CD14-positive monocyte (primary cell): ENCODE measurements at regions not wholly inside any gene's neighbourhood (a gene's known extent, or its start where the extent isn't known, plus 50 kb on each side); places are given as distances from the start of the nearest gene placed in this dataset.

Source experiments
- DNase-seq, 3 donors: peaks; one replicate each; pipeline ENCODE4 v3.0.0-alpha.2; 2011 to 2022
- H2AFZ ChIP-seq: 2 replicates; pipeline ENCODE4 v1.6.0; 2012; ENCODE audit warnings: mild to moderate bottlenecking, low read depth, low read length, inconsistent platforms; ENCODE audit not compliant: insufficient read depth, poor library complexity, severe bottlenecking
- H3K27ac ChIP-seq, 2 donors: 1 replicate in 1 of 2; 2 replicates in 1 of 2; pipeline ENCODE4 v1.5.1; 2012 to 2013; ENCODE audit warnings: low read length in 2 of 2, control low read depth in 1 of 2, inconsistent platforms in 1 of 2, low read depth in 1 of 2, mild to moderate bottlenecking in 1 of 2
- H3K27me3 ChIP-seq, 2 donors: one replicate each; pipeline versions ENCODE4 v1.6.0 to v1.6.1; 2011 to 2013; ENCODE audit warnings: low read length in 2 of 2; ENCODE audit not compliant: control insufficient read depth in 2 of 2, insufficient read depth in 2 of 2
- H3K36me3 ChIP-seq, 2 donors: replicated peaks in 1 of 2; 1 replicate in 1 of 2; 2 replicates in 1 of 2; pipeline versions ENCODE4 v1.5.1 to v1.6.1; 2012 to 2013; ENCODE audit warnings: low read length in 2 of 2, control low read depth in 1 of 2, inconsistent platforms in 1 of 2, mild to moderate bottlenecking in 1 of 2; ENCODE audit not compliant: insufficient read depth in 2 of 2, control insufficient read depth in 1 of 2
- H3K4me1 ChIP-seq, 2 donors: 1 replicate in 1 of 2; 2 replicates in 1 of 2; pipeline versions ENCODE4 v1.5.1 to v1.6.1; 2012 to 2013; ENCODE audit warnings: low read length in 2 of 2, control low read depth in 1 of 2, inconsistent platforms in 1 of 2, mild to moderate bottlenecking in 1 of 2, moderate library complexity in 1 of 2; ENCODE audit not compliant: insufficient read depth in 2 of 2, control insufficient read depth in 1 of 2
- H3K4me2 ChIP-seq: replicated peaks from 2 replicates; pipeline ENCODE3; 2012; ENCODE audit warnings: low read length, moderate library complexity, mild to moderate bottlenecking; ENCODE audit not compliant: poor library complexity, severe bottlenecking; ENCODE audit errors: extremely low read depth
- H3K4me3 ChIP-seq, 3 experiments: fragments of 200-600 bp in 1 of 3; sonication (generic) in 1 of 3; replicated peaks in 1 of 3; 1 replicate in 2 of 3; 2 replicates in 1 of 3; pipeline ENCODE4 v1.5.1; 2011 to 2013; ENCODE audit warnings: low read length in 3 of 3, mild to moderate bottlenecking in 3 of 3, control low read depth in 2 of 3, low read depth in 2 of 3, inconsistent platforms in 1 of 3, moderate library complexity in 1 of 3
- H3K79me2 ChIP-seq: 2 replicates; pipeline ENCODE4 v1.6.0; 2012; ENCODE audit warnings: mild to moderate bottlenecking, control low read depth, inconsistent platforms, low read length, moderate library complexity; ENCODE audit not compliant: insufficient read depth
- H3K9ac ChIP-seq: 2 replicates; pipeline ENCODE4 v1.6.0; 2017; ENCODE audit warnings: low read length, mild to moderate bottlenecking; ENCODE audit not compliant: insufficient read depth, poor library complexity, severe bottlenecking
- H3K9me3 ChIP-seq, 2 donors: replicated peaks in 1 of 2; 1 replicate in 1 of 2; 2 replicates in 1 of 2; pipeline versions ENCODE4 v1.5.1 to v1.6.1; 2012 to 2013; ENCODE audit warnings: low read length in 2 of 2, control low read depth in 1 of 2; ENCODE audit not compliant: control insufficient read depth in 1 of 2, insufficient read depth in 1 of 2
- H4K20me1 ChIP-seq: 2 replicates; pipeline ENCODE4 v1.6.0; 2012; ENCODE audit warnings: mild to moderate bottlenecking, low read length, control low read depth, moderate library complexity; ENCODE audit not compliant: insufficient read depth
- H3K27ac Mint-ChIP-seq, 7 donors: one replicate each; pipeline ENCODE4 v1.8.0; 2020; ENCODE audit warnings: mild to moderate bottlenecking in 7 of 7, mixed read lengths in 7 of 7, moderate library complexity in 6 of 7, inconsistent platforms in 2 of 7
- H3K27me3 Mint-ChIP-seq, 3 donors: one replicate each; pipeline ENCODE4 v1.8.0; 2021 to 2022; ENCODE audit warnings: low read depth in 3 of 3, mild to moderate bottlenecking in 3 of 3, mixed read lengths in 3 of 3, moderate library complexity in 3 of 3, inconsistent platforms in 1 of 3
- H3K36me3 Mint-ChIP-seq, 2 donors: one replicate each; pipeline ENCODE4 v1.8.0; 2020; ENCODE audit warnings: mixed read lengths in 2 of 2, inconsistent platforms in 1 of 2, mild to moderate bottlenecking in 1 of 2
- H3K4me1 Mint-ChIP-seq: one replicate; pipeline ENCODE4 v1.8.0; 2020; ENCODE audit warnings: mild to moderate bottlenecking, mixed read lengths
- H3K4me3 Mint-ChIP-seq, 2 donors: one replicate each; pipeline ENCODE4 v1.8.0; 2020; ENCODE audit warnings: mild to moderate bottlenecking in 2 of 2, mixed read lengths in 2 of 2, moderate library complexity in 1 of 2
- H3K9me3 Mint-ChIP-seq, 7 donors: one replicate each; pipeline ENCODE4 v1.8.0; 2020 to 2022; ENCODE audit warnings: mixed read lengths in 7 of 7, mild to moderate bottlenecking in 6 of 7, moderate library complexity in 6 of 7, inconsistent platforms in 2 of 7
- CTCF ChIP-seq: fragments of 200-600 bp; IDR thresholded peaks from one replicate; pipeline ENCODE4 v1.8.0; 2022; ENCODE audit warnings: antibody characterized with exemption, mild to moderate bottlenecking
- WGBS: methylation state at CpG from one replicate; pipeline ENCODE4 v1.1.5; 2013; ENCODE audit warnings: missing lambda C conversion rate; ENCODE audit not compliant: insufficient coverage; 5-methylcytosine and 5-hydroxymethylcytosine counted together
- intact Hi-C, 2 donors: fragments of 100-400 bp; cut with micrococcal nuclease; formaldehyde crosslinking; loops; one replicate each; pipeline versions ENCODE4 v1.15.0 to v1.15.1; 2023

- no CpG with 5 or more reads among the region's 2 CpGs for WGBS
- H3K4me1 ChIP-seq: no peaks in the 10 kb centered on the region
- DNase-seq: no peak
- no peak overlapping the region for H3K27ac ChIP-seq
- H2AFZ ChIP-seq: no peak overlapping the region
- intact Hi-C loops: no loop called here
- no peaks in the 10 kb centered on the region for H4K20me1 ChIP-seq
- Mint-ChIP-seq H3K27ac (no peak overlapping the region), H3K9me3 (peaks cover 2 to 15% (median 9%) of the 10 kb centered on the region in 7 donors), H3K4me3 (no peak overlapping the region), H3K27me3 (peaks cover 3 to 8% (median 7%) of the 10 kb centered on the region in 3 donors), H3K36me3 (no peaks in the 10 kb centered on the region), H3K4me1 (no peaks in the 10 kb centered on the region)
- TF ChIP-seq CTCF: no peak
- no peak overlapping the region for H3K4me2 ChIP-seq
- H3K9me3 ChIP-seq: peaks cover 7 to 13% of the 10 kb centered on the region in 2 donors
- peaks cover 0 to 4% of the 10 kb centered on the region in 2 donors for H3K27me3 ChIP-seq
- H3K79me2 ChIP-seq: no peaks in the 10 kb centered on the region
- no peak overlapping the region for H3K4me3 ChIP-seq
- H3K36me3 ChIP-seq: no peaks in the 10 kb centered on the region
- H3K9ac ChIP-seq: no peak overlapping the region
These were observed 241.2 kb downstream of the CYP26B1 start for GRCh38 chr2:71906357-71906973.

- intact Hi-C loops: no loop called here
- Histone ChIP-seq H4K20me1 (no peaks in the 10 kb centered on the region), H3K27me3 (peaks cover 0 to 4% of the 10 kb centered on the region in 2 donors), H2AFZ (no peak overlapping the region), H3K27ac (no peak overlapping the region), H3K9me3 (peaks cover 4 to 8% of the 10 kb centered on the region in 2 donors), H3K79me2 (no peaks in the 10 kb centered on the region), H3K4me2 (no peak overlapping the region), H3K4me3 (no peak overlapping the region), H3K36me3 (no peaks in the 10 kb centered on the region), H3K9ac (no peak overlapping the region), H3K4me1 (no peaks in the 10 kb centered on the region)
- no CpG with 5 or more reads among the region's 3 CpGs for WGBS
- Mint-ChIP-seq H3K27me3 (peaks cover 1 to 8% (median 7%) of the 10 kb centered on the region in 3 donors), H3K4me1 (no peaks in the 10 kb centered on the region), H3K9me3 (peaks cover 2 to 12% (median 6%) of the 10 kb centered on the region in 7 donors), H3K36me3 (no peaks in the 10 kb centered on the region), H3K4me3 (no peak overlapping the region), H3K27ac (no peak overlapping the region)
- TF ChIP-seq CTCF: no peak
- no peak for DNase-seq
These were observed 242.5 kb downstream of the CYP26B1 start for GRCh38 chr2:71905205-71905604.
